ENCODE measurements at regions not wholly inside any gene's neighbourhood (a gene's known extent, or its start where the extent isn't known, plus 50 kb on each side); places are given as distances from the start of the nearest gene placed in this dataset.

DNA sequence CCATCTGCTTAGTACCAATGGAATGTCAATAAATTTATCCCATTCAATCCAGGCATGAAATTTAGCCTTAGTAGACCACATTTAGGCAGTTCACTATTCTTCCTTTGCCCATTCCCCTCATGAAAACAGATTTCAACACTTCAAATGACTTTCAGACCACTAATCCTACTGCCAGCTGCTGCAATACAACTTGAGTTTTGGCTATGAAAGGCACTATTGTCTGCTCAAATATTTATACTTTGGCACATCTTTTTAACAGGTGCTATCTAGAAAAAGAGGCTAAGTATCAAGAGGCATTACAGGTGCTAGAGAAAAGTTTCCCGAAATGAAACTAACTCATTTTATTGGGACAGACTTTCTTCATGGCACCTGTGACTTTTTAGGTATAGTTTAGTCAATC is 499.8 kb downstream of the C12orf50 start:
- Histone ChIP-seq H3K27me3 (no peaks in the 10 kb centered on the region), H3K9me3 (ENCODE audit: low read depth) (no peaks in the 10 kb centered on the region), H3K4me1 (ENCODE audit: low read depth) (no peaks in the 10 kb centered on the region), H3K4me3 (no peak overlapping the region), H3K27ac (no peak overlapping the region), H3K36me3 (no peaks in the 10 kb centered on the region)
- TF ChIP-seq, protein P1, sequence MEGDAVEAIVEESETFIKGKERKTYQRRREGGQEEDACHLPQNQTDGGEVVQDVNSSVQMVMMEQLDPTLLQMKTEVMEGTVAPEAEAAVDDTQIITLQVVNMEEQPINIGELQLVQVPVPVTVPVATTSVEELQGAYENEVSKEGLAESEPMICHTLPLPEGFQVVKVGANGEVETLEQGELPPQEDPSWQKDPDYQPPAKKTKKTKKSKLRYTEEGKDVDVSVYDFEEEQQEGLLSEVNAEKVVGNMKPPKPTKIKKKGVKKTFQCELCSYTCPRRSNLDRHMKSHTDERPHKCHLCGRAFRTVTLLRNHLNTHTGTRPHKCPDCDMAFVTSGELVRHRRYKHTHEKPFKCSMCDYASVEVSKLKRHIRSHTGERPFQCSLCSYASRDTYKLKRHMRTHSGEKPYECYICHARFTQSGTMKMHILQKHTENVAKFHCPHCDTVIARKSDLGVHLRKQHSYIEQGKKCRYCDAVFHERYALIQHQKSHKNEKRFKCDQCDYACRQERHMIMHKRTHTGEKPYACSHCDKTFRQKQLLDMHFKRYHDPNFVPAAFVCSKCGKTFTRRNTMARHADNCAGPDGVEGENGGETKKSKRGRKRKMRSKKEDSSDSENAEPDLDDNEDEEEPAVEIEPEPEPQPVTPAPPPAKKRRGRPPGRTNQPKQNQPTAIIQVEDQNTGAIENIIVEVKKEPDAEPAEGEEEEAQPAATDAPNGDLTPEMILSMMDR (IDR thresholded peaks at IDR 0.05; ENCODE audit: low read depth, low read length), result no peak
- no peak for DNase-seq (ENCODE audit: low read depth in 1 of 2, low spot score in 1 of 2)

DNA sequence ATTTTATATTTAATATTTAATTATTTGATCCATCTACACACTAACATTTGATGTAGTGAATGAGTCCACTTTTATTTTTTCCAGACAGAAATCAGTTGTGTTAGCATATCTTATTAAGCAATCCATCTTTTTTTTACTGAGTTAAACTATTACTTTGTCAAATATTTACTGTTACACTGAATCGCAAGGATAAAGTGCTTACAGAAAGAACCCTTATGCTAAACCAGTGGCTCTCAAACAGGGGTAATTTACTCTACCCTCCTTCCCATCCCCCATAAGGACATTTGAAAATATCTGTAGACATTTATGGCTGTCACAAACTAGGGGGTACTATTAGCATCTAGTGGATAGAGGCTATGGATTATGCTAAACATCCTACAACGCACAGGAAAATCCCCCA is 508.2 kb downstream of the C12orf50 start:
- no peak for DNase-seq (ENCODE audit: low read depth in 1 of 2, low spot score in 1 of 2)
- Histone ChIP-seq H3K27ac (no peak overlapping the region), H3K4me1 (ENCODE audit: low read depth) (no peaks in the 10 kb centered on the region), H3K9me3 (ENCODE audit: low read depth) (no peaks in the 10 kb centered on the region), H3K27me3 (no peaks in the 10 kb centered on the region), H3K36me3 (no peaks in the 10 kb centered on the region), H3K4me3 (no peak overlapping the region)
- TF ChIP-seq, protein P1 (IDR thresholded peaks at IDR 0.05; ENCODE audit: low read depth, low read length), result no peak

DNA sequence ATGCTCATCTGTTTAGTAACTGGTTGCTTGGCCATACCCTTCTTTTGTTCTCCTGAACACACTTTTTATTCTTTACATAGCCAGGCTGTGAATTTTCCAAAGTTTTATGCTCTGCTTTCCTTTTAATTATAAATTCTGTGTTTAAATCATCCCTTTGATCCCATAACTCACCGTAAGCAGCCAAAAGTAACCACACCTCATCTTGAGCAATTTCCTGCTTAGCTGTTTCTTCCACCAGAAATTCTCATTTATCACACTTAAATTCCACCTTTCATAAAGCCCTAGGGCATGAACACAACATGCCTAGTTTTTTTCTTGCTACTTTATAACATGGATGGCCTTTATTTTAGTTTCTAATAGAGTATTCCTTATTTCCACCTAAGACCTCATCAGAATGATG is 510.7 kb downstream of the C12orf50 start:
- Histone ChIP-seq H3K27ac (no peak overlapping the region), H3K4me3 (no peak overlapping the region), H3K36me3 (no peaks in the 10 kb centered on the region), H3K4me1 (ENCODE audit: low read depth) (no peaks in the 10 kb centered on the region), H3K27me3 (no peaks in the 10 kb centered on the region), H3K9me3 (ENCODE audit: low read depth) (no peaks in the 10 kb centered on the region)
- TF ChIP-seq, protein P1 (IDR thresholded peaks at IDR 0.05; ENCODE audit: low read depth, low read length), result no peak
- DNase-seq (ENCODE audit: low read depth in 1 of 2, low spot score in 1 of 2), result peak in 1 of 2 donors; percentile 23

DNA sequence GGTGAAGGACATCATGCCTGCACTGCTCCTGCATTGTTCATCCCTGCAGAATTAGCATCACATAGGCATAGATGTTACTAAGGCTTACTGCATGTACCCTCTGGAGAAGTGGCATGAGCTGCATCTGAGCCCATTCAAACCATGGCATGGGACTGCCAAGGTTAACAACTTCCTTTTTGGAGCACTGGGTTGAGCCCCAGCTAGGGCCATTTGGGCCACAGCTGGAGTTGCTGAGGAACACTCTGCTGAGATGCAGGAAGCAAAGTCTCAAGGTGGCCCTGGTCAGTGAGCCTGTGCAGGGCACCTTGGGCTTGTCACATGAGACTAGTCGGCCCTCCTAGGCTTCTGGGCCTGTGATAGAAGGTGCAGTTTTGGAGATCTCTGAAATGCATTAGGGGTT is 511.2 kb downstream of the C12orf50 start:
- DNase-seq (ENCODE audit: low read depth in 1 of 2, low spot score in 1 of 2), result no peak
- H3K27me3 ChIP-seq, result no peaks in the 10 kb centered on the region
- H3K4me1 ChIP-seq (ENCODE audit: low read depth), result no peaks in the 10 kb centered on the region
- H3K27ac ChIP-seq, result no peak overlapping the region
- TF ChIP-seq, protein P1 (IDR thresholded peaks at IDR 0.05; ENCODE audit: low read depth, low read length), result no peak
- H3K4me3 ChIP-seq, result no peak overlapping the region
- no peaks in the 10 kb centered on the region for H3K36me3 ChIP-seq
- H3K9me3 ChIP-seq (ENCODE audit: low read depth), result no peaks in the 10 kb centered on the region

DNA sequence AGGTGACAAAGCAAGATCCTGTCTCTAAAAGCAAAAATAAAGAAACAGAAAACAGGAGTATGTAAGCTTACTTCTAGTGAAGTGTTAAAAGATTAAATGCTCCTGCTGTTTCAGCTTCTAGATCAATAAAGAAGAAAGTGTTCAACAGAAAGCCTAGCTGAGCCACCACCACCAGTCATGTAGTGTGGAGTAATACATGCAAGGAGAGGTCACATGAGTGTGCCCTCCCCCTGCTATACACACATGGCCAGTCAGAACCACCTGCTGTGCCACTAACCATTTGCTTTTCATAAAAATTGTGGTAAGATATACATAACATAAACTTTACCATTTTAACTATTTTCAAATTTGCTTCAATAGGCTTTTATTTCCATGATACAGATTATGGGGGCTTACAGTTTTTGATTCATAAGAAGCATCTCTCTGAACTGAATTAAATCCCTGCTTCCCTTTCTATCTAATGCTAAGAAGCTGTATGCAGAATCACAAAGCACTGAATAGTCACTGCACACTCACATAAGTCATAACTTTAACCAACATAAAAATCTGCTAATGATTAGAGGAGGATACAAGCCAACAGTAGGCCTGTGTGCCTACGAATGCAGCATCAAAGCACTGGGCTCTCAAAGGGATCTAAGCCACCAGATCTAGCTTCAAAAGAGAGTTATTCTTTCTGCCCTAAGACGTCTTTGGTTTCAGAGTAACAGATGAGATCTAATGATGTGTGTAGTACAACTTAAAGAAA is 515.5 kb downstream of the C12orf50 start:
- no peaks in the 10 kb centered on the region for H3K36me3 ChIP-seq
- no peaks in the 10 kb centered on the region for H3K27me3 ChIP-seq
- no peak overlapping the region for H3K4me3 ChIP-seq
- TF ChIP-seq, protein P1 (IDR thresholded peaks at IDR 0.05; ENCODE audit: low read depth, low read length), result no peak
- no peak overlapping the region for H3K27ac ChIP-seq
- DNase-seq (ENCODE audit: low read depth in 1 of 2, low spot score in 1 of 2), result no peak
- no peaks in the 10 kb centered on the region for H3K4me1 ChIP-seq (ENCODE audit: low read depth)
- no peaks in the 10 kb centered on the region for H3K9me3 ChIP-seq (ENCODE audit: low read depth)
